HEK293 (cell line): ENCODE measurements at regions not wholly inside any gene's neighbourhood (a gene's known extent, or its start where the extent isn't known, plus 50 kb on each side); places are given as distances from the start of the nearest gene placed in this dataset.

Experiments
- CTCF ChIA-PET: fragments of 350-600 bp; formaldehyde crosslinking; extraction: SDS; loops from one replicate; lab custom pipeline; 2021; ENCODE audit warnings: antibody characterized with exemption; lab: Yijun Ruan, JAX
- POLR2A ChIA-PET: fragments of 300-600 bp; formaldehyde crosslinking; extraction: SDS; loops from one replicate; lab custom pipeline; 2020; ENCODE audit warnings: antibody characterized with exemption, inconsistent platforms; lab: Yijun Ruan, JAX
- H3K27ac ChIP-seq: fragments of 200-500 bp; sonication (Bioruptor generic); 2 replicates; pipeline ENCODE4 v1.5.1; 2014; ENCODE audit warnings: low read depth, low read length, control low read depth, inconsistent platforms; ENCODE audit errors: extremely low read depth
- H3K36me3 ChIP-seq, 2 experiments: fragments of 200-500 bp in 1 of 2; sonication (Bioruptor generic) in 1 of 2; 1 replicate in 1 of 2; 2 replicates in 1 of 2; pipeline ENCODE4 v1.5.1; 2014 to 2017; ENCODE audit warnings: inconsistent platforms in 2 of 2, low read length in 2 of 2; ENCODE audit not compliant: control insufficient read depth in 2 of 2, insufficient read depth in 1 of 2
- H3K4me1 ChIP-seq: fragments of 200-500 bp; sonication (Bioruptor generic); 2 replicates; pipeline ENCODE4 v1.5.1; 2014; ENCODE audit warnings: mild to moderate bottlenecking, low read length, inconsistent platforms; ENCODE audit not compliant: control insufficient read depth, insufficient read depth
- H3K4me3 ChIP-seq: 2 replicates; pipeline ENCODE4 v1.5.1; 2011; ENCODE audit warnings: low read depth, mild to moderate bottlenecking, control low read depth, low read length, moderate library complexity
- H3K9me3 ChIP-seq: fragments of 200-500 bp; sonication (Bioruptor generic); 2 replicates; pipeline ENCODE4 v1.5.1; 2014; ENCODE audit warnings: low read depth, low read length, inconsistent platforms; ENCODE audit not compliant: control insufficient read depth, insufficient read depth
- ZBTB48 ChIP-seq: fragments of 450-650 bp; formaldehyde crosslinking; IDR thresholded peaks from 2 replicates; pipeline ENCODE4 v1.5.1; 2016; ENCODE audit warnings: missing biosample characterization, missing genetic modification characterization
- ZFP3 ChIP-seq: fragments of 450-650 bp; formaldehyde crosslinking; IDR thresholded peaks from 2 replicates; pipeline ENCODE4 v1.5.1; 2016; ENCODE audit warnings: low read depth, missing biosample characterization, missing genetic modification characterization
- ZNF19 ChIP-seq: fragments of 450-650 bp; formaldehyde crosslinking; IDR thresholded peaks from 2 replicates; pipeline ENCODE4; 2016; ENCODE audit warnings: missing biosample characterization, missing genetic modification characterization, low read depth
- ZNF529 ChIP-seq: fragments of 450-650 bp; formaldehyde crosslinking; IDR thresholded peaks from 2 replicates; pipeline ENCODE4 v1.5.1; 2017; ENCODE audit warnings: missing genetic modification characterization, missing biosample characterization; ENCODE audit not compliant: insufficient replicate concordance
- ZNF777 ChIP-seq: fragments of 450-650 bp; formaldehyde crosslinking; IDR thresholded peaks from 2 replicates; pipeline ENCODE4 v1.5.1; 2017; ENCODE audit warnings: missing biosample characterization, missing genetic modification characterization, borderline replicate concordance
- ZNF837 ChIP-seq: fragments of 450-650 bp; formaldehyde crosslinking; IDR thresholded peaks from 2 replicates; pipeline ENCODE4 v1.5.1; 2016; ENCODE audit warnings: missing biosample characterization, missing genetic modification characterization
- ZXDB ChIP-seq: fragments of 450-650 bp; formaldehyde crosslinking; IDR thresholded peaks from 2 replicates; pipeline ENCODE4 v1.5.1; 2016; ENCODE audit warnings: missing biosample characterization, missing genetic modification characterization
- TF ChIP-seq, protein P1 (sequence below): fragments of 450-650 bp; formaldehyde crosslinking; IDR thresholded peaks from 2 replicates; pipeline ENCODE4; 2016; ENCODE audit warnings: missing biosample characterization, missing genetic modification characterization
- TF ChIP-seq, protein P2 (sequence below): fragments of 450-650 bp; formaldehyde crosslinking; IDR thresholded peaks from 2 replicates; pipeline ENCODE4 v1.5.1; 2016; ENCODE audit warnings: missing biosample characterization, missing genetic modification characterization
- TF ChIP-seq, protein P3 (sequence below): fragments of 450-650 bp; formaldehyde crosslinking; IDR thresholded peaks from 2 replicates; pipeline ENCODE4 v1.5.1; 2016; ENCODE audit warnings: missing biosample characterization, missing genetic modification characterization, borderline replicate concordance
- TF ChIP-seq, protein P4 (sequence below): fragments of 450-650 bp; formaldehyde crosslinking; IDR thresholded peaks from 2 replicates; pipeline ENCODE4 v1.5.1; 2016; ENCODE audit warnings: missing biosample characterization, missing genetic modification characterization, low read depth

DNA sequence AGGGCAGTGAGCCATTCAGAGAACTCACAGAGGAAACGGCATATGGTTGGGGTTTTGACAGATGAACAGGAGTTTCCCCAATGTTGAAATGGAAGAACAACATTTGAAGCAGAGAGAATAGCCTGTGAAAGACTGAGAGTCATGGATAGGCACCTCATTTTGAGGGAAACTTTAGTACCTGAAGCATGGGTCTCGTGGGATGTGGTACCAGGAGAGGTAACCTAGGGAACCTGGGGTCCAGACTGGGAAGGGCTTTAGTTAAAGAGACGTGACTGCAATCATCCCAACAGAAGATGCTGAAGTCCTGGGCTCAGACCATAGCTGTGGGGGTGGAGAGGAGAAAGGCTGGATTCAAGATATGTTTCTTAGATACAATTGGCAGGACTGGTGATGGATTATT, 137.8 kb upstream of the CCL2 start:
- TF ChIP-seq, protein P1, sequence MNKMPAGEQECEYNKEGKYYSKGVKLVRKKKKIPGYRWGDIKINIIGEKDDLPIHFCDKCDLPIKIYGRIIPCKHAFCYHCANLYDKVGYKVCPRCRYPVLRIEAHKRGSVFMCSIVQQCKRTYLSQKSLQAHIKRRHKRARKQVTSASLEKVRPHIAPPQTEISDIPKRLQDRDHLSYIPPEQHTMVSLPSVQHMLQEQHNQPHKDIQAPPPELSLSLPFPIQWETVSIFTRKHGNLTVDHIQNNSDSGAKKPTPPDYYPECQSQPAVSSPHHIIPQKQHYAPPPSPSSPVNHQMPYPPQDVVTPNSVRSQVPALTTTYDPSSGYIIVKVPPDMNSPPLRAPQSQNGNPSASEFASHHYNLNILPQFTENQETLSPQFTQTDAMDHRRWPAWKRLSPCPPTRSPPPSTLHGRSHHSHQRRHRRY, result no peak
- TF ChIP-seq ZNF19, result no peak
- TF ChIP-seq ZFP3 (tag by site-specific recombination), result no peak
- TF ChIP-seq, protein P2, sequence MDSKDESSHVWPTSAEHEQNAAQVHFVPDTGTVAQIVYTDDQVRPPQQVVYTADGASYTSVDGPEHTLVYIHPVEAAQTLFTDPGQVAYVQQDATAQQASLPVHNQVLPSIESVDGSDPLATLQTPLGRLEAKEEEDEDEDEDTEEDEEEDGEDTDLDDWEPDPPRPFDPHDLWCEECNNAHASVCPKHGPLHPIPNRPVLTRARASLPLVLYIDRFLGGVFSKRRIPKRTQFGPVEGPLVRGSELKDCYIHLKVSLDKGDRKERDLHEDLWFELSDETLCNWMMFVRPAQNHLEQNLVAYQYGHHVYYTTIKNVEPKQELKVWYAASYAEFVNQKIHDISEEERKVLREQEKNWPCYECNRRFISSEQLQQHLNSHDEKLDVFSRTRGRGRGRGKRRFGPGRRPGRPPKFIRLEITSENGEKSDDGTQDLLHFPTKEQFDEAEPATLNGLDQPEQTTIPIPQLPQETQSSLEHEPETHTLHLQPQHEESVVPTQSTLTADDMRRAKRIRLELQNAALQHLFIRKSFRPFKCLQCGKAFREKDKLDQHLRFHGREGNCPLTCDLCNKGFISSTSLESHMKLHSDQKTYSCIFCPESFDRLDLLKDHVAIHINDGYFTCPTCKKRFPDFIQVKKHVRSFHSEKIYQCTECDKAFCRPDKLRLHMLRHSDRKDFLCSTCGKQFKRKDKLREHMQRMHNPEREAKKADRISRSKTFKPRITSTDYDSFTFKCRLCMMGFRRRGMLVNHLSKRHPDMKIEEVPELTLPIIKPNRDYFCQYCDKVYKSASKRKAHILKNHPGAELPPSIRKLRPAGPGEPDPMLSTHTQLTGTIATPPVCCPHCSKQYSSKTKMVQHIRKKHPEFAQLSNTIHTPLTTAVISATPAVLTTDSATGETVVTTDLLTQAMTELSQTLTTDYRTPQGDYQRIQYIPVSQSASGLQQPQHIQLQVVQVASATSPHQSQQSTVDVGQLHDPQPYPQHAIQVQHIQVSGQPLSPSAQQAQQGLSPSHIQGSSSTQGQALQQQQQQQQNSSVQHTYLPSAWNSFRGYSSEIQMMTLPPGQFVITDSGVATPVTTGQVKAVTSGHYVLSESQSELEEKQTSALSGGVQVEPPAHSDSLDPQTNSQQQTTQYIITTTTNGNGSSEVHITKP (tag by site-specific recombination), result no peak
- no peak for TF ChIP-seq ZNF777 (tag by site-specific recombination)
- TF ChIP-seq ZNF837, result no peak
- no peaks in the 10 kb centered on the region for H3K9me3 ChIP-seq
- POLR2A ChIA-PET, result no interaction called here
- H3K27ac ChIP-seq, result no peak overlapping the region
- H3K36me3 ChIP-seq, result no peaks in the 10 kb centered on the region
- no peak overlapping the region for H3K4me3 ChIP-seq
- H3K4me1 ChIP-seq, result no peaks in the 10 kb centered on the region
- CTCF ChIA-PET, result no interaction called here

DNA sequence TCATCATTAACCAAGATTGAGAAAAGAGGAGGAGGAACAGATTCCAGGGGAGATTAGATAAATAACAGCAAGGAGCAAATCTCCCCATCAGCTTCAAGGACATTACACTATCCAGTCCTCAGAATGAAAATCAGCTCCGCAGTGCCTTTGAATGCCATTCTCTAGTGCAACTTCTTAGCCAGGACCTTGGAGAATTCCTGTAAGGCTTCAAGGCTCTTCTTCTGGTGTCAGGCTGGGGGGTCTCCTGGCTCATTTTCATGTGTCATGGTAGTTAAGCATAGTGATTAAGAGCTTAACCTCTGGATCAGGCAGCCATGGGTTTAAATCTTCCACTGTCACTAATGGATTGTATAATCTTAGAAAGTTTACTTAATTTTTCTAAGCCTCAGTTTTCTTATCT, 137.3 kb upstream of the CCL2 start:
- Histone ChIP-seq H3K27ac (no peak overlapping the region), H3K9me3 (no peaks in the 10 kb centered on the region), H3K36me3 (no peaks in the 10 kb centered on the region), H3K4me1 (no peaks in the 10 kb centered on the region), H3K4me3 (no peak overlapping the region)
- ChIA-PET POLR2A (no interaction called here), CTCF (no interaction called here)
- no peak for TF ChIP-seq ZBTB48 (tag by site-specific recombination)

DNA sequence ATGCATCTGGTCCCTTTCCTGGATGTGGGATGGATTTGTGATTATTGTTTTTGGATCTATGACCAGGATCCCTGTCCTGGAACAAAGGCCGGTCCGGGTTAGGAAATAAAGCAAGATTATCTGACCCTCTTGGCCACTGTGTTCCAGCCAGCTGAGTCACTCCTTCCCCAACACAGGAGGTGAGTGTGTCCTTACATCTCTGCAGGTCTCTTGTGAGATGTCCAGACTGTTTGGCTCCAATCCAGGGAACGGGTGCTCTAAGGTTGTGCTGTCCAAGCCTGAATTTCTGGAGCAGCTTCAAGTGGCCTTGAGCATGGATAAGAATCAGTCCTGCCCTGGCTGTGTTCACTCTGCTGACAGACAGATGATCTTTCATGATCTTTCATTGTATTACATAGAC, 136.5 kb upstream of the CCL2 start:
- Histone ChIP-seq H3K4me3 (no peak overlapping the region), H3K27ac (no peak overlapping the region), H3K4me1 (no peaks in the 10 kb centered on the region), H3K9me3 (no peaks in the 10 kb centered on the region), H3K36me3 (no peaks in the 10 kb centered on the region)
- TF ChIP-seq ZXDB (tag by site-specific recombination) (no peak), ZNF529 (tag by site-specific recombination) (no peak)
- TF ChIP-seq, protein P3, sequence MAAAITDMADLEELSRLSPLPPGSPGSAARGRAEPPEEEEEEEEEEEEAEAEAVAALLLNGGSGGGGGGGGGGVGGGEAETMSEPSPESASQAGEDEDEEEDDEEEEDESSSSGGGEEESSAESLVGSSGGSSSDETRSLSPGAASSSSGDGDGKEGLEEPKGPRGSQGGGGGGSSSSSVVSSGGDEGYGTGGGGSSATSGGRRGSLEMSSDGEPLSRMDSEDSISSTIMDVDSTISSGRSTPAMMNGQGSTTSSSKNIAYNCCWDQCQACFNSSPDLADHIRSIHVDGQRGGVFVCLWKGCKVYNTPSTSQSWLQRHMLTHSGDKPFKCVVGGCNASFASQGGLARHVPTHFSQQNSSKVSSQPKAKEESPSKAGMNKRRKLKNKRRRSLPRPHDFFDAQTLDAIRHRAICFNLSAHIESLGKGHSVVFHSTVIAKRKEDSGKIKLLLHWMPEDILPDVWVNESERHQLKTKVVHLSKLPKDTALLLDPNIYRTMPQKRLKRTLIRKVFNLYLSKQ (tag by site-specific recombination), result no peak
- TF ChIP-seq, protein P4, sequence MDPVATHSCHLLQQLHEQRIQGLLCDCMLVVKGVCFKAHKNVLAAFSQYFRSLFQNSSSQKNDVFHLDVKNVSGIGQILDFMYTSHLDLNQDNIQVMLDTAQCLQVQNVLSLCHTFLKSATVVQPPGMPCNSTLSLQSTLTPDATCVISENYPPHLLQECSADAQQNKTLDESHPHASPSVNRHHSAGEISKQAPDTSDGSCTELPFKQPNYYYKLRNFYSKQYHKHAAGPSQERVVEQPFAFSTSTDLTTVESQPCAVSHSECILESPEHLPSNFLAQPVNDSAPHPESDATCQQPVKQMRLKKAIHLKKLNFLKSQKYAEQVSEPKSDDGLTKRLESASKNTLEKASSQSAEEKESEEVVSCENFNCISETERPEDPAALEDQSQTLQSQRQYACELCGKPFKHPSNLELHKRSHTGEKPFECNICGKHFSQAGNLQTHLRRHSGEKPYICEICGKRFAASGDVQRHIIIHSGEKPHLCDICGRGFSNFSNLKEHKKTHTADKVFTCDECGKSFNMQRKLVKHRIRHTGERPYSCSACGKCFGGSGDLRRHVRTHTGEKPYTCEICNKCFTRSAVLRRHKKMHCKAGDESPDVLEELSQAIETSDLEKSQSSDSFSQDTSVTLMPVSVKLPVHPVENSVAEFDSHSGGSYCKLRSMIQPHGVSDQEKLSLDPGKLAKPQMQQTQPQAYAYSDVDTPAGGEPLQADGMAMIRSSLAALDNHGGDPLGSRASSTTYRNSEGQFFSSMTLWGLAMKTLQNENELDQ (tag by site-specific recombination), result no peak
- ChIA-PET POLR2A (no interaction called here), CTCF (interaction anchor here (0.9 kb wide), 1 partner anchor 243 kb away, joined by 3 read pairs; no protein-coding TSS in a partner anchor)
